ENCODE measurements at regions not wholly inside any gene's neighbourhood (a gene's known extent, or its start where the extent isn't known, plus 50 kb on each side); places are given as distances from the start of the nearest gene placed in this dataset.

DNA sequence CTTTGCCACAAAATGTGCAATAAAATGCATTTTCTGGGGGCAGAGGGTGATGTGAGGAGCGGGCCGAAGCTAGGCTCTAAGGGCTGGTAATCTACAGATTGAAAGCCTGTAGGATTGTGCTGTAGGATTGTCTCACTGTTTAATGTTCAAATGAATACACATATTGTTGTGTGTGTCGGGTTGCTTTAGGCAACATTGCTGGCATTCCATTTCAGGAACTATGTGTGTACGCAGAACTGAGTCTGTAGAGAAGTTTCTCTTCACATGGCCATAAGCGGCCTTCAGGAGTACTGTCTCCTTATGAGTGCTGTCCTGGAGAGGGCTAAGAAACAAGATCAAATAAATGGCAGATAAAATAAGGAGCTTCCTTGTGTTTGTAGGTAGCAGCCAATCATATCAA lies 540.2 kb downstream of the GATA3 start:
- H3K27ac ChIP-seq (ENCODE audit: insufficient read depth, low read depth, low read length) = no peak overlapping the region
- no peaks in the 10 kb centered on the region for H3K36me3 ChIP-seq (ENCODE audit: control insufficient read depth in 2 of 2, extremely low read depth in 1 of 2, insufficient read depth in 2 of 2, low read length in 2 of 2)
- no peaks in the 10 kb centered on the region for H3K4me1 ChIP-seq (ENCODE audit: control insufficient read depth, extremely low read depth, insufficient read depth, low read length)
- TF ChIP-seq FOS (IDR thresholded peaks at IDR 0.05; ENCODE audit: borderline replicate concordance, insufficient read depth, low read length) = no peak
- TF ChIP-seq, protein P1, sequence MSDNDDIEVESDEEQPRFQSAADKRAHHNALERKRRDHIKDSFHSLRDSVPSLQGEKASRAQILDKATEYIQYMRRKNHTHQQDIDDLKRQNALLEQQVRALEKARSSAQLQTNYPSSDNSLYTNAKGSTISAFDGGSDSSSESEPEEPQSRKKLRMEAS (IDR thresholded peaks at IDR 0.05; ENCODE audit: insufficient read depth, insufficient read length) = no peak
- TF ChIP-seq CTCF (IDR thresholded peaks at IDR 0.05; ENCODE audit: extremely low read depth in 1 of 2, insufficient read depth in 1 of 2, low read depth in 1 of 2, low read length in 2 of 2) = no peak
- no peak for TF ChIP-seq GATA2 (IDR thresholded peaks at IDR 0.05; ENCODE audit: insufficient read depth, insufficient read length, low read depth, low read length)
- TF ChIP-seq MYC (IDR thresholded peaks at IDR 0.05; ENCODE audit: low read depth, low read length) = no peak
- no peak for TF ChIP-seq POLR2AphosphoS5 (IDR thresholded peaks at IDR 0.05; ENCODE audit: insufficient read depth, low read depth, low read length)
- no peak for TF ChIP-seq EZH2 (IDR thresholded peaks at IDR 0.05; ENCODE audit: borderline replicate concordance, low read depth, low read length, severe bottlenecking)
- TF ChIP-seq POLR2A (IDR thresholded peaks at IDR 0.05; ENCODE audit: low read depth, low read length) = no peak
- no peak overlapping the region for H3K4me3 ChIP-seq (replicated peaks in 1 of 3; ENCODE audit: insufficient read depth in 1 of 3, low read depth in 1 of 3, low read length in 3 of 3)
- H3K4me2 ChIP-seq (ENCODE audit: insufficient read depth, low read length) = no peak overlapping the region
- no TSS peak for BruUV-seq (replicated peaks)
- H2AFZ ChIP-seq (ENCODE audit: low read depth, low read length) = no peak overlapping the region
- H3K27me3 ChIP-seq (ENCODE audit: control insufficient read depth in 2 of 2, insufficient read depth in 2 of 2, low read length in 2 of 2) = no peaks in the 10 kb centered on the region
- ChIA-PET CTCF (interaction anchor here (0.6 kb wide), 1 partner anchor 19 kb away, joined by 3 read pairs; no protein-coding TSS in a partner anchor), POLR2A (no interaction called here)
- FAIRE-seq (no peak), DNase-seq (ENCODE audit: low read depth, low spot score) (no peak)
- intact Hi-C loops (cut with micrococcal nuclease) = no loop called here
- no peaks in the 10 kb centered on the region for H4K20me1 ChIP-seq (replicated peaks; ENCODE audit: control insufficient read depth, extremely low read depth, insufficient read depth, low read length)
- no peaks in the 10 kb centered on the region for H3K79me2 ChIP-seq (ENCODE audit: control insufficient read depth, insufficient read depth, low read length)
- H3K9ac ChIP-seq (replicated peaks; ENCODE audit: extremely low read depth, insufficient read depth, low read length) = no peak overlapping the region
- H3K9me3 ChIP-seq (replicated peaks; ENCODE audit: control insufficient read depth, insufficient read depth, low read length) = no peaks in the 10 kb centered on the region
- dilution Hi-C loops (cut with MboI; ENCODE audit: extremely low pct_ligation_motif_present, low sequenced_read_pairs) = no loop called here
- no peaks in the 10 kb centered on the region for H3K9me1 ChIP-seq (replicated peaks; ENCODE audit: control insufficient read depth, extremely low read depth, insufficient read depth, low read length)

Measured in endothelial cell of umbilical vein (primary cell).